Urothelium cell line (cell line): ENCODE measurements at regions not wholly inside any gene's neighbourhood (a gene's known extent, or its start where the extent isn't known, plus 50 kb on each side); places are given as distances from the start of the nearest gene placed in this dataset.
"Not testable (repeated sequence)": the region's sequence is repeated elsewhere in the genome, so short reads cannot be mapped to it uniquely, and the experiment has no call there.

Experiments
- DNase-seq: peaks from one replicate; pipeline ENCODE4 v3.0.0; 2011; ENCODE audit warnings: low spot score, mixed read lengths
- FAIRE-seq: peaks from 2 replicates; lab custom pipeline; 2011; peaks lifted over from hg19 to GRCh38; lab: Jason Lieb, UNC

DNA sequence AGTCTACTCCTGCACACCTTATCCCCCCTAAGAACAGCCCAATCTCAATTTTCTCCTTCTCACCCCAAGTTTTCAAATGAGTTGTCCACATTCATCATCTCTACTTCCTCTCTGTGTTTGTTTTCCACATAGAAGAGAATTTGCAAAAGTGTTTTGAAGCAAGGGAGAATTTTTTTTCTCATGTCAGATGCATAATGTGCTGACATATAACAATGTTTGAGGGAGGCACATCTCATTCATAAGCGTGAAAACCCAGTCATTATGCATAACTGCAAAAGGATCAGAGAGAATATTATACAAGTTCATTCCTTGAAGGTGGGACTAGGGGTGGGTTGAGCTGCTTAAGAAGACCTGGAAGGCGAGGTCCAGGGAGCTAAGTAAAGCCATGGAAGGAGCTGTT lies 80.8 kb upstream of the SLC1A4 start:
- DNase-seq (no peak), FAIRE-seq (no peak)

DNA sequence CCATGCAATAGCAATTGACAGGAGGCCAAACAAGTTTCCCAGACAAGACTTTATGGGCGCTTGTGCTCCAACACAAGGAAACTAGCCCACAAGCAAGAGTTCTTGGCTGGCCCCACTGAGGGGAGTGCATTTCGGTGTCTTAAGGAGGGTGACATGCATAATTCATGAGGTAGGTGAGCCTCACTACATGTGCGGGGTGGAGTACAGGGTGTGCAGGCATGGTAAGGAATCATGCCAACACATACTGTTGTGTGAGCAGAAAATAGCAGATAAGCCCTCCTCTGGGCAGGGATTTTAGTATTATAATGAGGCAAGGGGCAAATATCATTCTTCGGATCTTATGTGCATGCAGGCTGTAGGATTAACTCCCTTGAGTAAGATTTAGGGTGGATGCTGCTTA lies 78.7 kb upstream of the SLC1A4 start:
- DNase-seq = no peak
- FAIRE-seq = no peak

DNA sequence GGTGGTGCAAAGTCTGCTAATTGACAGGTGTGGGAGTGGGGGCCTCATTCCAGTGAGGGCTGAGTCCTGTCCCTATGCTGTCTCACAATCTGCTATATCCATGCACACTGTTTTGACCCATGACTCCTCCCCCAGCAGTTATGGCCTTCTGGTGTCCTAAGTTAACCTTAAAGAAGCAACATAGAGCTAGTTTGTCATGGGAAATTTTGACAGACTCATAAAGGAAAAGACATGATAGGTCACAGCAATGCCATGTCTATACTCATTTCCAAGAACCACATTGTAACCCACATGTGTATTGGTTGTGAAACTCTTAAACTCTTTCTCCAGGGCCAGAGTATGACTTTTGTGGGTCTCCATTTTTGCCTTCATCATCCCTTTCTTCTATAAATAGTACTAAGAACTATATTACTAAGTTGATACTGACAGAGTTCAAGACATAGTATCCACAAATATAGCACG lies 78.2 kb upstream of the SLC1A4 start:
- DNase-seq = no peak
- no peak for FAIRE-seq

DNA sequence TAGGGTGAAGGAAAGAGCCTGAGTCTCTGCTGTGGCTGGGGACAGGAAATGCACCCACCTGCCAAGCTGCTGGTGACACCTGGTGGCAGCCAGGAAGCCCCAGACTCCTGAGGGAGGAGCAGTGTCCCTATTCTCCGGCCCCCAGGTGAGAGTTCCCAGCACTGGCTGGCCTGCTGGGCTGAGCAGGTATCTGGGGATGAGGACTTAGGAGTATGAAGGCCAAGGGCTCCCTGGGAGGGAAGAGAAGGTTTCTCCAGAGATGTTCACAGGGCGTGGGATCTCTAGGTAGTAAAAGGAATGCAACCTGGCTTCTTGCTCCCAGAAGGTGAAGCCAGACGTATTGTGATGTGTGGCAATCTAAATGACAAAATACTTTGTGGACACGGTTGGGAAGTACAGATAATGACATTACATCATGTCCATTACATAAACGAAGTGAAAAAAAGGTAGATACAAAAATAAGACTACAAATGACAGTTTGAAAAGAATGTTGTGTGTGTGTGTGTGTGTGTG lies 75.8 kb upstream of the SLC1A4 start:
- FAIRE-seq = no peak
- DNase-seq = peak; percentile 61

DNA sequence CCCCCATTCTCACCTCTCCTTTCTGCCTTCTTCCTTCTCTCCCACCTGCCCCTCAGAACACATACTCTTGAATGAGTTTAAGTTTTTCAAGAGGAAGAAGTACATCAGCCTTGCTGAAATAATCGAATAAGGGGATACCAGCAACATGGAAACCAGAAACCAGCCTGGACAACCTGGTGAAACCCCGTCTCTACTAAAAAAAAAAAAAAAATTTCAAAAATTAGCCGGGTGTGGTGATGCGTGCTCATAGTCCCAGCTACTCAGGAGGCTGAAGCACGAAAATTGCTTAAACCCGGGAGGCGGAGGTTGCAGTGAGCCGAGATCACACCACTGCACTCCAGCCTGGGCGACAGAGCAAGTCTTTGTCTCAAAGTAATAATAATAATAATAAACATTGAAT lies 75.0 kb upstream of the SLC1A4 start:
- DNase-seq = no peak
- no peak for FAIRE-seq

DNA sequence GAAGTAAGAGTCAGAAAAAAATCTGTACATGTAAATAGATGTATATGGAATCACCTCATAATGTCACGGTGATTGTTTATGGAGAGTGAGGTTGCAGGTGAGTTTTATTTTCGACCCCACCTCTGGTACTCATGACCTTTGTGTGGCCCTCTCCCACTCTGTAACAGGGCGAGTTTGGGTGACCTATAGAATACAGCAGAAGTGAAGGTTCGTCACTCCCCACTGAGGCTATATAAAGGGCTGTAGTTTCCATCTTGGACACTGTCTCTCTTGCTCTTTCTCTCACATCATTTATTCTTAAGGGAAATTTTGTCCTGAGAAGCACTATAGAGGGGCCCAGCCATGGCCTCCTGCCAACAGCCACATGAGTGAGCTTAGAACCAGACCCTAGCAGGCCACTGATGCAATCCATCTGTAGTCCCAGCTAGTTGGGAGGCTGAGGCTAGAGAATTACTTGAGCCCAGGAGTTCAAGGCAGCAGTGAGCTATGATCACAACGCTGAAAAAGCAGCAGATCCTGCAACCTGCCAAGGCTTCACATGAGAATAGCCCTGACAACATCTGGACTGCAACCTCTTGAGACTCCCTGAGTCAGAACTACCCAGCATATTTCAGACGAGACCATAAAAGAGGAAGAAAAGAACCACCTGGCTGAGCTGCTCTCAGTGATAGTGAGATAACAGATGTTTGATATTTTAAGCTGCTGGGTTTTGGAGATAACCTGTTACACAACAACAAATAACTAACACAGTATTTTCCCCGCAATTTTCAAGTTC lies 74.3 kb upstream of the SLC1A4 start:
- no peak for DNase-seq
- no peak for FAIRE-seq

DNA sequence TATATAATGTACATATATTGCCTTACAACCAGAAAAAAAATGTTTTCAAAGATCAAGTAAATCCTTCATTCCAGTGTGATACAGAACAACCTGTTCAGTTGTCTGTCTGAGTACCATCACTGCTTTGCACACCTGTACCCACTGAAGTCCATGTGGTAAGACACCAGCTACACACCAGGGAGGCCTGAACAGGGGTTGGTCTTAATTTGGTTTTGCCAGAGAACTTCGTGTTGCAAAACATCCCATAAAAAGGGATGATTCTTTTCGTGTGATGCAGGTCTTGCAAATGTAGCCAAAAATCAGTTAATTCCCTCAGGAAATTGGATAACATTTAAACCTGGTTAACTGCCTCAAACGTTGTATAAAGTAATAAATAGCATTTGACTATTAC lies 73.7 kb upstream of the SLC1A4 start:
- no peak for FAIRE-seq

DNA sequence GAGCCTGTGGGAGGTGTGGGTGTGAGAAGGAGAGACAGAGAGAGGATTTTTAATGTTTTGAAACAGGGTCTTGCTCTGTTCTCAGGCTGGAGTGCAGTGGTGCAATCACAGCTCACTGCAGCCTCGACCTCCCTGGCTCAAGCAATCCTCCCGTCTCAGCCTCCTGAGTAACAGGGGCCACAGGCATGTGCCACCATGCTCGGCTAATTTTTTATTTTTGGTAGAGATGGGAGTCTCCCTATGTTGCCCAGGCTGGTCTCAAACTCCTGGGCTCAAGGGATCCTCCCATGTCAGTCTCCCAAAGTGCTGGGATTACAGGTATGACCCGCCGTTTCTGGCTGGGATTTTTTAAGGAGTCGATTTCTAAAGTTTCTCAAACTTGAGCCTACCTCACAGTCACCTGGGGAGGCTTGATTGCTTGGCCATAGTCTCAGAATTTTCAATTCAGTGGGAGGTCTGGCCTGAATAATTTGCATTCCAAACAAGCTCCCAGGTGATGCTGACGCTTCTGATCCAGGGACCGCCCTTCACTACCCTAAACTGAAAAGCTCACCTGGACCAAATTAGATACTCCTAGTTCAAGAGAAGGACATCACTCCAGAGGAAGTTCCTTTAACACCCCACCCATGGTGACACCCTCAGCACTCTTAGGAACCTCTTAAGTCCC lies 70.8 kb upstream of the SLC1A4 start:
- FAIRE-seq = no peak
- no peak for DNase-seq

More for the DNA sequence above, 73.7 kb upstream of the SLC1A4 start:
- DNase-seq = no peak

GRCh38 chr2:64919261-64919660 lies 69.9 kb upstream of the SLC1A4 start:
- FAIRE-seq (no peak), DNase-seq (no peak)

DNA sequence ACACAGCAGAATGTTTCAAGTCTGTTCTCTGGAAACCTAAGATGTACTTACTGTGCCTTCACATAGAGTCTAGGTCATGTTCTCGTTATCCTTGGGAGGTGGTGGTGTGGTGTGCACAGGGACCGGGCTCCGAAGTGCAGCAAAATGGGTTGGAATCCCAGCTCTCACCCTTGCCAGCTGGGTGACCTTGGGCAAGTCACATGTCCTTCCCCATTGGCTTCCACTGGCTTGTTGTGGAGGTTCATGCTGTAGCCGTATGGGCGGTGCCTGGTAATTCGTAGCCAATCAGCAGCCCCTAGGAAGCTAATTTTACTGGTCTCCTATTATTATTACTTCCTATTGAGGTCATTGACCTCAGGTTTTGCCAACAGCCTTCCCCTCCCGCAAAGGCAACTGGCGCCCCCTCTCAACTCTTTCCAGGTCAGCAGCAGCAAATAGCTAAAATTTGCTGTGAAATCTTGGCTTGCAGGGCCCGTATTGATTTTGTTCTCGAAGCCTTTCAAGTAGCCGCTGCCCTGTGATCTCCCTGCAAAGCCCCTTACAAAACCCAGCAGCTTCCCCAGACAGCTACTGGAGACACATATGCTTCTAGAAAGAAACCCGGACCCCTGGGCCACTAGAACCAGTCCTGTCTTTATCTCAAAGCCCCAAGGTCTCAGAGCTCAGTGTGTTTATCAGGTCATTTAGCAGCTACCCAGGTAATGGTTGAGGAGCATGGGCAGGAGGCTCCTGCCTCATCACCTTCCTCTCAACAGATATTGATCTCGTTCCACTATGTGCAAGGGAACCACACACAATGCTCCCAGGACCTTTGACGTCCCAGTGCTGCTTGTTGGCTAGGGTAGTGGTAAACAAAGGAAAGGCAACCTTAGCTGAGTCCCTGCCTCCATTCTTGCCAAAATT lies 66.5 kb upstream of the SLC1A4 start:
- FAIRE-seq = no peak

DNA sequence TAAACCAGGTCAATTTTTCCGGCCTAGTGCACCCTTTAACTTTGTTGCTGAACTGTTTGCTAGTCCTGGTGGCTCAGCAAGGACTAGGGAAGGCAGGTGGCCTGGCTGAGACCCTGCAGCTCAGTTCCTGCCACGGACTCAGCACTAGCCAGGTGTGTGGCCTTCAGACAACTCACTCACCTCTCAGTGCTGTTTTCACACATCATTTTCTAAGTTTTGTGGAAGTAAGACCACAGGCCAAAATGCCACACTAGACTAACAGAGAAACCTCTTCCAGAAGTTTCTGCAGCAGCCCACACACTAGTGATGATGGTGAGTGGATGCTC lies 65.9 kb upstream of the SLC1A4 start:
- no peak for FAIRE-seq
- no peak for DNase-seq

More for the DNA sequence above, 66.5 kb upstream of the SLC1A4 start:
- DNase-seq = no peak

GRCh38 chr2:64924170-64924934 lies 64.8 kb upstream of the SLC1A4 start:
- no peak for FAIRE-seq
- DNase-seq = no peak

GRCh38 chr2:64925930-64926722 lies 63.1 kb upstream of the SLC1A4 start:
- not testable (repeated sequence) for FAIRE-seq, DNase-seq

DNA sequence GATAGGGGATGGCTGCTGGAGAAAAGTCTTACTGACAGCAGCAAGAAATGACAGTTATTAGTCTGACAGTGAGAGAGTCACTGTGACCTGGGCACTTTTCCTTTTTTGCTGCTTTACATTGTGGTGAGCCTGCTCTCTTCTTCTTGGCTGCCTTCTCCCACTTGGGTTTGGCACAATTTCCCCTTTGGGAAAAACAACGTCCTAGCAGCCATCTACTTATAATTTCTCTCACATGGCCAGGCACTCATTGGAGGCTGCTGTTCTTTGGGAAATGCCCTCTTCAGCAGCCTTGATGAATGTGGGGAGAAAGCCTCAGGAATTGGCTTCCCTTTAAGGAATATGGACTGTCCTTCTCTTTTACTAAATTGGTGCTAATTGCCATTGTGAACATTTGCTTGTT lies 60.4 kb upstream of the SLC1A4 start:
- no peak for DNase-seq
- no peak for FAIRE-seq

DNA sequence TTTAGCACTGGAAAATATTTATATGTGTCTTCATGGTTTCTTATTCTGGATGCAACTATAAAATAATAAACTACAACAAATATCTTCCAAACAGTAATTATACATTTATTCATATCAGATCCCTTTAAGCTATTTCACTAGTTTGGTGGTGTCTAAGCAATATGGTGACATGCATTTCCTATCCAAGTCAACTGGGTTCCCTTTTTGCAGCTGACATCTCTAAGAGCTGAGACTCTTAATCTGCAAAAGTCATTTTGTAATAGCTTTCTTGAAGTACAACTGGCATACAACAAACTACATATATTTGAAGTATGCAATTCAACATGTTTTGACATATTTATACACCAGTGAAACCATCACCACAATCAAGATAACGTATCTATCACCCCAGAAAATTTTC lies 59.9 kb upstream of the SLC1A4 start:
- FAIRE-seq (no peak), DNase-seq (no peak)

- FAIRE-seq (no peak), DNase-seq (no peak)
These were observed 58.9 kb upstream of the SLC1A4 start for GRCh38 chr2:64930258-64930671.

- no peak for FAIRE-seq
- no peak for DNase-seq
These were observed 57.7 kb upstream of the SLC1A4 start for GRCh38 chr2:64931246-64932115.

DNA sequence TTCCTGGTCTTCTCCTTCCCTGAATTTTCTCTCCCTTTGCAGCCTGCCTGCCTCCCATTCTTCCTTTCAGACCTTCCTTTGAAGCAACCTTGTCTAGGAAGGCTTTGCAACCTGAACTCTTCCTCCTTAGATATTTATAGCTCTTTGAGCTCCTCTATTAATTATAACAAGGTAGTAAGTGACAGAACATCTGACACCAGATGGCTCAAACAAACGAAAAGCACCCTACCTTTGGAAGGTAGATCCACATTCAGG lies 57.2 kb upstream of the SLC1A4 start:
- no peak for FAIRE-seq
- no peak for DNase-seq
